ENCODE measurements at regions not wholly inside any gene's neighbourhood (a gene's known extent, or its start where the extent isn't known, plus 50 kb on each side); places are given as distances from the start of the nearest gene placed in this dataset.

GRCh38 chr2:144227427-144228105, 292.4 kb downstream of the ZEB2 start:
- TF ChIP-seq PATZ1 (CRISPR knock-in tag; IDR thresholded peaks at IDR 0.05; ENCODE audit: borderline replicate concordance) (no peak), SNAI2 (CRISPR knock-in tag; IDR thresholded peaks at IDR 0.05) (no peak), CSRNP3 (CRISPR knock-in tag; IDR thresholded peaks at IDR 0.05) (no peak), ZFP30 (CRISPR knock-in tag; IDR thresholded peaks at IDR 0.05) (no peak), CREB5 (CRISPR knock-in tag; IDR thresholded peaks at IDR 0.05; ENCODE audit: low read depth) (no peak), TSHZ2 (CRISPR knock-in tag; IDR thresholded peaks at IDR 0.05) (no peak), TCF4 (CRISPR knock-in tag; IDR thresholded peaks at IDR 0.05; ENCODE audit: borderline replicate concordance) (no peak), ZC3H10 (CRISPR knock-in tag; IDR thresholded peaks at IDR 0.05) (no peak), BACH2 (CRISPR knock-in tag; IDR thresholded peaks at IDR 0.05; ENCODE audit: borderline replicate concordance) (no peak), ZNF70 (CRISPR knock-in tag; IDR thresholded peaks at IDR 0.05) (no peak), ARNTL (CRISPR knock-in tag; IDR thresholded peaks at IDR 0.05; ENCODE audit: borderline replicate concordance, low read depth) (no peak), RARB (CRISPR knock-in tag; IDR thresholded peaks at IDR 0.05) (no peak), PPARA (CRISPR knock-in tag; IDR thresholded peaks at IDR 0.05; ENCODE audit: borderline replicate concordance) (no peak), OSR1 (CRISPR knock-in tag; IDR thresholded peaks at IDR 0.05) (no peak)
